ENCODE measurements at regions not wholly inside any gene's neighbourhood (a gene's known extent, or its start where the extent isn't known, plus 50 kb on each side); places are given as distances from the start of the nearest gene placed in this dataset.
"Not testable (repeated sequence)": the region's sequence is repeated elsewhere in the genome, so short reads cannot be mapped to it uniquely, and the experiment has no call there.

GRCh38 chr6:159521962-159522361 is 171.1 kb downstream of the SOD2 start:
- intact Hi-C loops (cut with micrococcal nuclease): no loop called here
- ATAC-seq (ENCODE audit: low read depth) (no peak), DNase-seq (no peak)
- Mint-ChIP-seq H3K9me3 (ENCODE audit: insufficient read depth) (peaks cover 5% of the 10 kb centered on the region), H3K27me3 (peaks cover 51% of the 10 kb centered on the region), H3K4me3 (no peak overlapping the region), H3K4me1 (no peaks in the 10 kb centered on the region), H3K27ac (no peak overlapping the region)
- H3K9me3 ChIP-seq (ENCODE audit: control extremely low read depth in 1 of 3, control insufficient read depth in 2 of 3, insufficient read depth in 1 of 3, low read length in 2 of 3): peaks cover 0 to 14% (median 0%) of the 10 kb centered on the region in 3 donors
- peaks cover 0 to 13% (median 2%) of the 10 kb centered on the region in 4 experiments for H3K27me3 ChIP-seq (replicated peaks in 1 of 4; ENCODE audit: control extremely low read depth in 1 of 4, control insufficient read depth in 3 of 4, insufficient read depth in 4 of 4, low read length in 3 of 4)
- ChIA-PET POLR2A (no interaction called here), CTCF (no interaction called here)
- H3K4me1 ChIP-seq (ENCODE audit: control insufficient read depth in 2 of 2, insufficient read depth in 2 of 2, low read length in 2 of 2): peaks cover 0 to 9% of the 10 kb centered on the region in 2 donors
- H2AFZ ChIP-seq (ENCODE audit: insufficient read depth, low read depth, low read length, poor library complexity, severe bottlenecking): no peak overlapping the region
- no peaks in the 10 kb centered on the region for H3K36me3 ChIP-seq (replicated peaks in 1 of 2; ENCODE audit: control extremely low read depth in 1 of 2, control insufficient read depth in 1 of 2, extremely low read depth in 1 of 2, insufficient read depth in 2 of 2, low read length in 1 of 2)
- no peak overlapping the region for H3K9ac ChIP-seq (ENCODE audit: low read length)
- no peak overlapping the region for H3K4me2 ChIP-seq (replicated peaks; ENCODE audit: low read depth, low read length, poor library complexity, severe bottlenecking)
- H3K79me2 ChIP-seq (ENCODE audit: control insufficient read depth, insufficient read depth, low read length): no peaks in the 10 kb centered on the region
- H4K20me1 ChIP-seq (ENCODE audit: control insufficient read depth, insufficient read depth, low read length, poor library complexity, severe bottlenecking): no peaks in the 10 kb centered on the region
- no peak overlapping the region for H3K27ac ChIP-seq (ENCODE audit: low read length in 2 of 2)
- H3K4me3 ChIP-seq (ENCODE audit: control extremely low read depth in 1 of 5, extremely low read depth in 1 of 5, insufficient read depth in 1 of 5, low read depth in 2 of 5, low read length in 4 of 5): no peak overlapping the region
- TF ChIP-seq CTCF (IDR thresholded peaks at IDR 0.05) (no peak), EZH2 (IDR thresholded peaks at IDR 0.05; ENCODE audit: borderline replicate concordance, insufficient read depth, low read depth, low read length, poor library complexity, severe bottlenecking) (no peak)

GRCh38 chr6:159520002-159520401 is 173.0 kb downstream of the SOD2 start:
- H3K9me3 ChIP-seq (ENCODE audit: control extremely low read depth in 1 of 3, control insufficient read depth in 2 of 3, insufficient read depth in 1 of 3, low read length in 2 of 3): peaks cover 0 to 14% (median 0%) of the 10 kb centered on the region in 3 donors
- peaks cover 9% of the 10 kb centered on the region for H3K9me3 Mint-ChIP-seq (ENCODE audit: insufficient read depth)
- ATAC-seq (ENCODE audit: low read depth) (no peak), DNase-seq (no peak)
- no peaks in the 10 kb centered on the region for H3K36me3 ChIP-seq (replicated peaks in 1 of 2; ENCODE audit: control extremely low read depth in 1 of 2, control insufficient read depth in 1 of 2, extremely low read depth in 1 of 2, insufficient read depth in 2 of 2, low read length in 1 of 2)
- H3K27me3 Mint-ChIP-seq: peaks cover 50% of the 10 kb centered on the region
- no peak overlapping the region for H2AFZ ChIP-seq (ENCODE audit: insufficient read depth, low read depth, low read length, poor library complexity, severe bottlenecking)
- H3K27me3 ChIP-seq (replicated peaks in 1 of 4; ENCODE audit: control extremely low read depth in 1 of 4, control insufficient read depth in 3 of 4, insufficient read depth in 4 of 4, low read length in 3 of 4): peaks cover 0 to 13% (median 2%) of the 10 kb centered on the region in 4 experiments
- ChIA-PET CTCF (no interaction called here), POLR2A (no interaction called here)
- H3K4me3 Mint-ChIP-seq: no peak overlapping the region
- intact Hi-C loops (cut with micrococcal nuclease): no loop called here
- no peaks in the 10 kb centered on the region for H3K4me1 ChIP-seq (ENCODE audit: control insufficient read depth in 2 of 2, insufficient read depth in 2 of 2, low read length in 2 of 2)
- no peak overlapping the region for H3K27ac ChIP-seq (ENCODE audit: low read length in 2 of 2)
- H3K4me1 Mint-ChIP-seq: no peaks in the 10 kb centered on the region
- no peak overlapping the region for H3K4me3 ChIP-seq (ENCODE audit: control extremely low read depth in 1 of 5, extremely low read depth in 1 of 5, insufficient read depth in 1 of 5, low read depth in 2 of 5, low read length in 4 of 5)
- H3K27ac Mint-ChIP-seq: no peak overlapping the region
- no peaks in the 10 kb centered on the region for H4K20me1 ChIP-seq (ENCODE audit: control insufficient read depth, insufficient read depth, low read length, poor library complexity, severe bottlenecking)
- no peaks in the 10 kb centered on the region for H3K79me2 ChIP-seq (ENCODE audit: control insufficient read depth, insufficient read depth, low read length)
- H3K9ac ChIP-seq (ENCODE audit: low read length): no peak overlapping the region
- no peak overlapping the region for H3K4me2 ChIP-seq (replicated peaks; ENCODE audit: low read depth, low read length, poor library complexity, severe bottlenecking)
- no peak for TF ChIP-seq CTCF (IDR thresholded peaks at IDR 0.05)
- TF ChIP-seq EZH2 (IDR thresholded peaks at IDR 0.05; ENCODE audit: borderline replicate concordance, insufficient read depth, low read depth, low read length, poor library complexity, severe bottlenecking): no peak

- H4K20me1 ChIP-seq (ENCODE audit: control insufficient read depth, insufficient read depth, low read length, poor library complexity, severe bottlenecking); H3K27ac Mint-ChIP-seq; H3K79me2 ChIP-seq (ENCODE audit: control insufficient read depth, insufficient read depth, low read length); ATAC-seq (ENCODE audit: low read depth); H3K9ac ChIP-seq (ENCODE audit: low read length); H2AFZ ChIP-seq (ENCODE audit: insufficient read depth, low read depth, low read length, poor library complexity, severe bottlenecking); POLR2A ChIA-PET; H3K4me1 Mint-ChIP-seq; DNase-seq; H3K4me2 ChIP-seq (replicated peaks; ENCODE audit: low read depth, low read length, poor library complexity, severe bottlenecking); intact Hi-C loops (cut with micrococcal nuclease); H3K27me3 ChIP-seq (replicated peaks in 1 of 4; ENCODE audit: control extremely low read depth in 1 of 4, control insufficient read depth in 3 of 4, insufficient read depth in 4 of 4, low read length in 3 of 4); H3K9me3 ChIP-seq (ENCODE audit: control extremely low read depth in 1 of 3, control insufficient read depth in 2 of 3, insufficient read depth in 1 of 3, low read length in 2 of 3); H3K4me3 Mint-ChIP-seq; CTCF ChIA-PET; H3K27ac ChIP-seq (ENCODE audit: low read length in 2 of 2); H3K9me3 Mint-ChIP-seq (ENCODE audit: insufficient read depth); H3K4me3 ChIP-seq (ENCODE audit: control extremely low read depth in 1 of 5, extremely low read depth in 1 of 5, insufficient read depth in 1 of 5, low read depth in 2 of 5, low read length in 4 of 5); H3K36me3 ChIP-seq (replicated peaks in 1 of 2; ENCODE audit: control extremely low read depth in 1 of 2, control insufficient read depth in 1 of 2, extremely low read depth in 1 of 2, insufficient read depth in 2 of 2, low read length in 1 of 2); H3K4me1 ChIP-seq (ENCODE audit: control insufficient read depth in 2 of 2, insufficient read depth in 2 of 2, low read length in 2 of 2): not testable (repeated sequence)
- peaks cover 37% of the 10 kb centered on the region for H3K27me3 Mint-ChIP-seq
- no CpG with 5 or more reads among the region's 3 CpGs for WGBS (ENCODE audit: insufficient coverage)
Observed at GRCh38 chr6:159515811-159516210, 177.2 kb downstream of the SOD2 start.

All from B cell (primary cell).